Neutrophil (primary cell): ENCODE measurements at regions not wholly inside any gene's neighbourhood (a gene's known extent, or its start where the extent isn't known, plus 50 kb on each side); places are given as distances from the start of the nearest gene placed in this dataset.

Experiments used
- H3K27ac ChIP-seq: fragments of 200-600 bp; sonication (generic); 2 replicates; pipeline ENCODE4 v1.5.1; 2016; ENCODE audit warnings: mild to moderate bottlenecking, moderate library complexity
- H3K27me3 ChIP-seq: fragments of 200-600 bp; sonication (generic); 2 replicates; pipeline ENCODE4 v1.6.0; 2016; ENCODE audit warnings: mild to moderate bottlenecking
- H3K36me3 ChIP-seq: fragments of 200-600 bp; sonication (generic); 2 replicates; pipeline ENCODE4 v1.5.1; 2017
- H3K4me1 ChIP-seq, 2 experiments: fragments of 200-600 bp in 1 of 2; sonication (generic) in 1 of 2; 1 replicate in 1 of 2; 2 replicates in 1 of 2; pipeline versions ENCODE4 v1.5.1 to v1.6.1; 2013 to 2016; ENCODE audit warnings: low read depth in 1 of 2, low read length in 1 of 2, mild to moderate bottlenecking in 1 of 2, moderate library complexity in 1 of 2; ENCODE audit not compliant: control insufficient read depth in 1 of 2, insufficient read depth in 1 of 2
- H3K4me3 ChIP-seq, 2 experiments: fragments of 200-600 bp in 1 of 2; sonication (generic) in 1 of 2; 1 replicate in 1 of 2; 2 replicates in 1 of 2; pipeline ENCODE4 v1.5.1; 2013 to 2016; ENCODE audit warnings: low read depth in 1 of 2, low read length in 1 of 2, mild to moderate bottlenecking in 1 of 2, moderate library complexity in 1 of 2
- H3K9me3 ChIP-seq: fragments of 200-600 bp; sonication (generic); 2 replicates; pipeline ENCODE4 v1.5.1; 2016
- CTCF ChIP-seq: fragments of 200-600 bp; sonication (generic); IDR thresholded peaks from 2 replicates; pipeline ENCODE4 v1.5.1; 2016; ENCODE audit warnings: antibody characterized with exemption

GRCh38 chr20:22771706-22772105 lies 187.3 kb upstream of the FOXA2 start:
- H3K4me1 ChIP-seq: no peaks in the 10 kb centered on the region
- no peak for TF ChIP-seq CTCF
- H3K36me3 ChIP-seq: no peaks in the 10 kb centered on the region
- no peak overlapping the region for H3K27ac ChIP-seq
- peaks cover 12% of the 10 kb centered on the region for H3K27me3 ChIP-seq
- no peak overlapping the region for H3K4me3 ChIP-seq
- H3K9me3 ChIP-seq: no peaks in the 10 kb centered on the region

DNA sequence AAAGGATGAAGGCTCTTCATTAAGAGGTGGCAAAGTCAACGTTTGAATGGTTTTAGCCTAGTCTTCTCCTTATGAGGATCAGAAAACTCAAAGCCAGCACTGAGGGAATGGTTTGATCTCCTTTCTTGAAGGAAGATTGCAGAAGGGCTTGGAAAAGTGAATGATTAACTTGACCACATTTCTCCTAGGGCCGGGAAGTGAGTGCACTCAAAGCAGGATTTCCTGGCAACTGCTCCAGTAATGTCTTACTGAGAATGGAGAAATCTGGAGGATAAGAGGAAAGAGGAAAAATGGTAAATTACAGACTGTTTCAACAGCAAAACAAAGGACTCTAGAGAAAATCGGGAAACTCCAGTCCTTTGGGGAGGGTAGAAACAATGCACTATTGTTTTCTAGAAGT lies 189.0 kb upstream of the FOXA2 start:
- Histone ChIP-seq H3K27ac (no peak overlapping the region), H3K4me1 (no peaks in the 10 kb centered on the region), H3K9me3 (no peaks in the 10 kb centered on the region)

GRCh38 chr20:22775256-22775655 lies 190.9 kb upstream of the FOXA2 start:
- H3K9me3 ChIP-seq: no peaks in the 10 kb centered on the region
- TF ChIP-seq CTCF: no peak
- H3K36me3 ChIP-seq: no peaks in the 10 kb centered on the region
- H3K4me1 ChIP-seq: no peaks in the 10 kb centered on the region
- peaks cover 12% of the 10 kb centered on the region for H3K27me3 ChIP-seq
- no peak overlapping the region for H3K4me3 ChIP-seq
- no peak overlapping the region for H3K27ac ChIP-seq

More for the DNA sequence above, 189.0 kb upstream of the FOXA2 start:
- no peak overlapping the region for H3K4me3 ChIP-seq
- no peak for TF ChIP-seq CTCF
- no peaks in the 10 kb centered on the region for H3K36me3 ChIP-seq
- H3K27me3 ChIP-seq: peaks cover 12% of the 10 kb centered on the region

DNA sequence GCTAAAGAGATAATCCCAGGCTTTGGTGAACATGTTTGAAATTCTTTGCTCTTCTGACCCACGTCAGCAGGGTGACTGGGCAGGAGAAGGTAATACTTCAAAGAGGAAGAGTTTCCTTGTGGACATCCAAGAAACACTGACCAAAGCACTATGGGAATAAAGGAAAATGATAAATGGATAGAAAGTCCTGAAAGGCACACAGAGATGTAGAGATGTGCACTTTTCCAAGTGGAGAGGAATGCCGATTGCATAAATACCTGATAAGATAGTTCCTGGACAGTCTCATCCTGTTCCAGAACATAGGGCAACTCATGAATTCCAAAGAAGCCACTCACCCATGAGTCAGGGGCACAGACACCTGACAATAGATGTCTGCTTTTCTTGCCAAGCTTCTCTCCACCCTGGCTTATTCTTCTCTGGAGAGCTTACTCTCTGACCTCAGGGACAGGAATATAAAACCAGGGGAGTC lies 191.3 kb upstream of the FOXA2 start:
- Histone ChIP-seq H3K9me3 (no peaks in the 10 kb centered on the region), H3K27ac (no peak overlapping the region), H3K27me3 (peaks cover 12% of the 10 kb centered on the region), H3K36me3 (no peaks in the 10 kb centered on the region), H3K4me1 (no peaks in the 10 kb centered on the region), H3K4me3 (no peak overlapping the region)
- TF ChIP-seq CTCF: no peak

DNA sequence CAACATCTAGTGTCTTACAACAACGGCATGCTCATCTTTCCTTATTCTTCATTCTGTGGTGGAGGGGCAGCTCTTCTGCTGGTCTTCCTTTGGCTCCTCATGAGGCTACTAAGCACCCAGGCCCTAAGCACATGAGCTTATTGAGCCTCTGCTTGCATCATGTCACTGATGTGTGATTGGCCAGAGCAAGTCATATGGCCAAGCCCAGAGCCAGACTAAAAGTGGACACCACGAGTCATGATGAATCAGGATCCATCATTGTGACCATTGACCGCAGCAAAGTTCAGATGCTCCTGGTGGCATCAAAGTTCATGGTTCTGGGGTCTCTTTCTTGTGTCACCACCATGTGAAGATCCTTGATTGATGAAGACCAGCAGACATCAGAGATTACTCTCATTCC lies 192.0 kb upstream of the FOXA2 start:
- H3K9me3 ChIP-seq: no peaks in the 10 kb centered on the region
- H3K4me3 ChIP-seq: no peak overlapping the region
- TF ChIP-seq CTCF: no peak
- H3K27ac ChIP-seq: no peak overlapping the region
- no peaks in the 10 kb centered on the region for H3K36me3 ChIP-seq
- no peaks in the 10 kb centered on the region for H3K4me1 ChIP-seq
- H3K27me3 ChIP-seq: peaks cover 12% of the 10 kb centered on the region

DNA sequence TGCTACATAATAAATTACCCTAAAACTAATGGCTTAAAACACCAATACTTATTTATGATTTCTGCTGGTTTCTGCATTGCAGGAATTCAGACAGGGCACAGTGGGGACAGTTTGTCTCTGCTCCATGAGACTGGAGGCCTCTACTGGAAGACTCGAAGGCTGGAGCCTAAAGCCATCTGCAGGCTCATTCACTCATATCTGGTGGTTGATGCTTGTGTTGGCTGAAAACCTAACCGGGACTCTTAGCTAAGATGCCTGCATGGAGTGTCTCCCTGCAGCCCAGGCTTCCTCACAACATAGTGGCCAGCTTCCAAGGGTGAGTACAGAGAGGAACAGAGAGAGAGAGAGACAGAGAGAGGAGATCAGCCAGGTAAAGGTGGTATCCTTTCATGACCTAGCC lies 195.5 kb upstream of the FOXA2 start:
- Histone ChIP-seq H3K4me1 (no peaks in the 10 kb centered on the region), H3K27ac (no peak overlapping the region), H3K36me3 (no peaks in the 10 kb centered on the region), H3K27me3 (no peaks in the 10 kb centered on the region), H3K4me3 (no peak overlapping the region), H3K9me3 (no peaks in the 10 kb centered on the region)
- no peak for TF ChIP-seq CTCF
